Esophagus squamous epithelium (tissue), 4 donors: ENCODE measurements at regions not wholly inside any gene's neighbourhood (a gene's known extent, or its start where the extent isn't known, plus 50 kb on each side); places are given as distances from the start of the nearest gene placed in this dataset.

Experiments used
- CTCF ChIP-seq, 6 experiments: fragments of 450-650 bp in 4 of 6; fragments of 200-600 bp in 2 of 6; sonication (generic) in 2 of 6; IDR thresholded peaks; one replicate each; pipeline ENCODE4 v1.5.1; 2016 to 2019; ENCODE audit warnings: antibody characterized with exemption in 6 of 6, mild to moderate bottlenecking in 4 of 6, moderate library complexity in 4 of 6
- POLR2A ChIP-seq, 4 donors: fragments of 450-650 bp; IDR thresholded peaks; one replicate each; pipeline ENCODE4 v1.6.1; 2017; ENCODE audit warnings: antibody characterized with exemption in 4 of 4, mild to moderate bottlenecking in 4 of 4, moderate library complexity in 3 of 4

GRCh38 chr16:6483469-6484033, 849.1 kb upstream of the RBFOX1 start:
- no peak for TF ChIP-seq CTCF (IDR thresholded peaks at IDR 0.05)
- no peak for TF ChIP-seq POLR2A (IDR thresholded peaks at IDR 0.05)
